A204.1 (cell line): ENCODE measurements at regions not wholly inside any gene's neighbourhood (a gene's known extent, or its start where the extent isn't known, plus 50 kb on each side); places are given as distances from the start of the nearest gene placed in this dataset.

Source experiments
- FAIRE-seq: peaks from 2 replicates; lab custom pipeline; 2012; peaks lifted over from hg19 to GRCh38; lab: Jason Lieb, UNC

DNA sequence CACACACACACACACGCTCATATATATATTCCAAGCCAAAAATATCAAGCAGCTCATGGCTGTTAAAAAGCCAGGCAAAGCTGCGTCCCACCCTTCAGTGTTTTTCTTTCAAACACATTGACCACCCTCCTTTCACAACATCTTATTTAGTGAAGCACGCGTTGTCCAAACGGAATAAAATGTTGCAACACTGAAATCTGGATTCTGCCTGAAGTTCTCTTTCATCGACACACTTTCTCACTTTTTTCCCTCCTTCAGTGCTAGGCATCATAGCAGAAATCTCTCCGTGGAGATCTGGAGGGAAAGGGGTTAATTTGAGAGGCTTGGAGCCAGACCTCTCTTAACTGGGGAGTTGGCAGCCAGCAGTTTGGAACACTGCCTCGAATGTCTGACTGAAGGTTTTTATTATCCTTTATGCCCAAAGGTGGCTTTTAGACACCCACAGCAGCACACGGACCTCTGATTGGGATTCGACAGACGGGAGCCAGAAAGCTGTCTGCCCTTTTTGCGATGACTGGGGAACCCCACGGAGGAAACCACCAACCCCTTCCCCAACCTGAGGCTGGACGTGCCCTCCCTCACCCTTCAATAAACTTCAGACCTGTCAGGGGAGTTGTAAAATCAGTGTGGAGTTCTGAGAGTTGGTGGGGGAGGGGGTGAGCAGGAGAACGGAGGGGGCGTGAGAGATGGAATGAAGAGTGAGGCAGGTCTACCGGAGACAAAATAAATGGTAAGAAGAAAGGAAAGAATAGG is 833.6 kb upstream of the SOX9 start:
- FAIRE-seq = no peak

DNA sequence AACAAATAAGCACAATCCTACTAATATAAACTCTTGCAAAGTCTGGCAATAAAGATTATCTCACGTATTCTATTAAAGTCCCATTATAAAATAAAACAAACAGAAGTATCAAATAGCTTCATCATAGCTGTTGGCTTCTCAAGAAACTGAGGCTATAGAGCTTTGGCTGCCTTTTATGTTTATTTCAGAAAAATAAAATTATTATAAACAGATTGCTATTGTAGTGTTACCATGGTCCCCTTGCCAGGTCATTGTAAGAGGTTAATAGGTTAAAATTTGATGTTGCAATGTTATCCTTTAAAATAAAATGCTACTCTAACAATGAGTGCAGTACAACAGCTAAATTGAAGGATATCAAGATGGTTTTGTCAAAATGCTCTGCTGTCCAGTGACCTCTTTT is 828.8 kb upstream of the SOX9 start:
- no peak for FAIRE-seq

DNA sequence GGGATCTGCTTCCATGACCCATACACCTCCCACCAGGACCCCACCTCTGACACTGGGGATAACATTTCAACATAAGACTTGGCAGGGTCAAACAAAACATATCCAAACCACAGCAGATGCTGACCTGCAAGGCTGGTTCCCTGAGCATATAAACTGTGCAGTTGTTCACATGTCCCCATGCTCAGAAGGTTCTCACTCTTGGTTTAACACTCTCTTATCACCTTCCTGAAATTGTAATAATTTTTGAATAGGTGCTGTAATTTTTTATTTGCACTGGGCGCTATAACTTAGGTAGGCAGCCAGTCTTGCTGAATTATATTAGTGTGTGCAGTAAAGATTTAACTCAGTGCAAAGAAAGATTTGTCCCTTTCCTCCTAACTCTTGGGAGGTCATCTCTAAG is 824.8 kb upstream of the SOX9 start:
- FAIRE-seq = no peak

DNA sequence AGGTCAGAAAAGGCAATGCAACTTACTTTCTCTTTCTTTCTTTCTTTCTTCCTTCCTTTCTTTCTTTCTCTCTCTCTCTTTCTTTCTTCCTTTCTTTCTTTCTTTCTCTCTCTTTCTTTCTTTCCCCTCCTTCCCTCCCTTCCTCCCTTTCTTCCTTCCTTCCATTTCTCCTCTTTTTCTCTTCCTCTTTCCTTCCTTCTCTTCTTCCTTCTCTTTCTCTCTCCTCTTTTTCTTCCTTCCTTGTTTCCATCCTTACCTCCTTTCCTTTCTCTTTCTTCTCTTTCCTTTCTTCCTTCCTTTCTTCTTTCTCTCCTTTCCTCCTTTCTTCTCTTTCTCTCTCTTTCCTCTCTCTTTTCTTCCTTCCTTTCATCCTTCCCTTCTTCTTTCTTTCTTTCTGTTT is 819.8 kb upstream of the SOX9 start:
- FAIRE-seq = no peak

DNA sequence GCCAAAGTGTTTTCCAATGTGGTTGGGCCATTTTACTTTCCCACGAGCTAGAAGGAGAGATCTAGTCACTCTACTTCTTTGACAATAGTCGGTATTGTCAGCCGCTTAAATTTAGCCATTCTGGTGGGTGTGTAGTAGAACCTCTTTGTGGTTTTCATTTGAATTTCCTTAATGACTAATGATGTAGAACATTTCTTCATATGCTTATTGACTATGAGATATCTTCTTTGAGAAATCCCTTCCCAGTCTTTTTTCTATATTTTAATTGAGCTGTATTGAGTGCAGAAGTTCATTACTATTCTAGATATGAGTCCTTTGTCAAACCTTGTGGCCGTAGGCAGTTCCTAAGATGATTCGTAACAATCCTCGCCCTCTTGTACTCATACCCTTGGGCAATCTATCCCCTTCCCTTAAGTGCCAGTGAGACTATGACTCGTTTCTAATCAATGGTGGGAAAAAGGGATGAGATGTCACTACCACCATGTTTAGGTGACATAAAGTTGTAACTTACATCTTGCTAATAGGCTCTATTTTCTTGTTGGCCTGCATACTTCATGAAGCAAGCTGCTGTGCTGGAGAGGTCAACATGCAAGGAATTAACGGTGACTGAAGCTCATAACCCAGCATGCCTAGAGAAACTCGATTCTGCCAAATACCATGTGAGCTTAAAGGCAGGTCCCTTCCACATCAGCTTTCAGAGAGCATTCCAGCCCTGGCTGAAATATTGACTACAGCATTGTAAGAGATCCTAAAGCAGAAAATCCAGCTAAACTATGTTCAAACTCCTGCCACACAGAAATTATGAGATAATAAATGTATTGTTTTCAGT is 817.9 kb upstream of the SOX9 start:
- no peak for FAIRE-seq

DNA sequence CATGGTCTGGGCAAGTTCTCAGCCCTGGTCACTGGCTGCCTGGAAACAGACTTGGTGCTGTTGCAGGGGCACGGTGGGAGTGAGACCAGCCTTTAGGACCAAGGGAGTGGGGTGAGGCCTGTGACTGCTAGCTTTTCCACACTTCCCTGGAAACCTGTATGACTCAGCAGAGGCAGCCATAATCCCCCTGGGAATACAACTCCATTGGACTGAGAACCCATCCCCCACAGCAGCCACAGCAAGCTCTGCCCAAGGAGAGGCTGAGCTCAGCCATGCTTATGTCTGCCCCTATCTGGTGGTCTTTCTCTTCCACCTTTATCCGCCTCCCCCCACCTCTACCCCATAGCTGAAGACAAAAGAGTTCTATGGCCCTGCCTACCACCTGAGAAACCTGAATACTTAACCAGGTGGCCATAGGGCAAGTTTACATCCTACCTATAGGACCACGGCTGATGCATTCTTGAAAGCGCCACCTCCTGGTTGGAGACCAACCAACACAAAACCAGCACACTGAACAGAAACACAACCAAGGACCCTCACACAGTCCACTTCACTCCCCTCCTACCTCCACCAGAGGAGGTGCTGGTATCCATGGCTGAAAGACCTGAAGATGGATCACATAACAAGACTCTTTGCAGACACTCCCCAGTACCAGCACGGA is 816.2 kb upstream of the SOX9 start:
- FAIRE-seq = no peak

DNA sequence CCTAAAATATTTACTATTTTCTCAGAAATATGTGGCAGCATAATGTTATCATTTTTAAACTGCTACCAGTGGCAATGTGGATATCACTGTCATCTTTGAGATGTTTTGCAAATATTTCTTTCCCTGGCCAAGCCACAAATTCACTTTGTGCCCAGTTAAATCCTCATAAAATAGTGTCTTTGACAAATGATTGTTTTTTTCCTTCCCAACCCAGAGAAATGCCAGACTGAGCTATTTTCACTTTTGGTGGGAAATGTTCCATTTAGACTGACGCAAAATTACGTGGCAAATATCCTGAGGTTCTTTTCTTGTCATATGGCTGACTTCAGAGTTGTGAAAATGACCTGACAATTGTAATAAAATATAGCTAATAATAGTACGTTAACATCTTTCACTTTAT is 807.0 kb upstream of the SOX9 start:
- no peak for FAIRE-seq

DNA sequence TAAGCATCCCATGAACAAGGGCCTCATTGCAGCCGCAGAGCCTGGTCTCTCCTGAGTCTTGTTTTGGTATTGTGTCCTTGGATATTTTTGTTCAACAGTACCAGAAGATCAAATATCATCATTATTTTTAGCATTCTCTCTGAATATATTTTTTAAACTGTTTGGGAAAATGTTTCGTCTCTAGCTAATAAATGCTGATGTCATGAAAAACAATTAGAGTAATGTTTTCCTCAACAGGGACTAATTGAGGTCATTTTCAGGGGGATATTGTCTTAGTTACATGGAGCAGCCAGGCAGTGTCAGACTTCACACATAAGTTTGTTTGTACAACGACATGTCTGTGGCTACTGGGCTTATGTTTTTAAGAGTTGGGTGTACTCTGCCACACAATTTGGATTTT is 805.3 kb upstream of the SOX9 start:
- FAIRE-seq = no peak

DNA sequence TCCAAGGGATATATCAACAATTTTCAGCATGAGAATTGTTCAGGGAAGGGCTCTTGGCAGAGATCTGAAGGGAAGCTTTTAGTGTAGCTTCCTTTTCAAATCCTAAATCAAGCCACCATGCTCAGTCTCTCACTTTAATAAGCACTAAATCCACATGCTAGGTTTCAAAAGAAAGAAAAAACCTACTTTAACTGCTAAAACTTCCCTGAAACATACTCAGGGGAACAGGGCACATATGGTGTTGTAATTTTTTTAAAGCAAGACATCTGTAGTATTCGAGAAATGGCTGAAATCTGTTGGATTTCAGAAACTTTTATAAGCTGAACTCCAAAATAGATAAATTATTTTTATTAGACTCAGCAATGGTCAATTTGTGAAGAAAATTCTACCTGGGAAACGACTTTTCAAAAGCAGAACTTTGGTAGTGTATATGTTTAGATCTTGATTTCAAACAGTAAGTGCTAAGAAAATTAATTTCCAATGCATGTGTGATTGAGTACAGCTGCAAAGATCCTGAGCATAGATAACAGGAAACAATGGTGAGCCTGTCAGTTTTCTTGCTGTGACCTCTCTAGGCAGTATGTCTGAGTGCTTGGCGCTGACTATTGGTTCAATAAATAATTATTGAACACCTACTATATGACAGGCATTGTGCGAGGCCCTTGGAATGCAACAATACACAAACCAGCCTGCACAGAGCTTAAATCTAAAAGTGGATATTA is 804.5 kb upstream of the SOX9 start:
- no peak for FAIRE-seq

DNA sequence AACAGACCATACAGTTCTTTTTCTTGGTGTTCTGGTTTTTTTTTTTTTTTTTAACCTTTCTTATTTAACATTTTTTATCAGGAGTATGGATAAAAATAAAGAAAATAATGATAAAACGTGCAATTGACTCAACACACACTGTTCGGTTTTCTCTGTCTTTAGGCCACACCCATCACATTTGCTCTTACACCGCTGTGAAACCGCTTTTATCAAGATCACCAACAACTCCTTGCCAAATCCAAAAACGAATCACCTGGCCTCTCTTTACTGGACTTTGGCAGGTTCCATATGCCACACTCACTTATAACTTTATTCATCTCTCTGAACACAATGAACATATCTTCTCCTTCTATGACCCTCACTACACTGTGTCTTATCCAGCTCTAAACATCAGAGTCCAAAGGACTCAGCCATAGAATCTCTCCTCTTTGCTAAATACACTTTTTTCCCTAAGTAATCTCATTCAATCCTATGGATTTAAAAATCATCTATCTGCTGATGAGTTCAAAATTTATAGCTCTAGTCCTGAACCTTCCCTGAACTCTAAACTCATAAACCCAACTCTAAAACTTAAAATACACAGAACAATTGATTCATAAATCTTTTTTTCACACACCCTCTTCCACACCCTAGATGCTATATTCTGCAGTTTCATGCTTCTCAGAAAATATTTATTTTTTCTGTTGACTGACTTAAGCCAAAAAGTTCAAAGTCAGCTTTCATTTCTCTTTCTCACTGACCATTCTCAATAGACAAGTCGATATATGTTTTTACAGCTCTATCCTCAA is 800.6 kb upstream of the SOX9 start:
- FAIRE-seq = no peak

DNA sequence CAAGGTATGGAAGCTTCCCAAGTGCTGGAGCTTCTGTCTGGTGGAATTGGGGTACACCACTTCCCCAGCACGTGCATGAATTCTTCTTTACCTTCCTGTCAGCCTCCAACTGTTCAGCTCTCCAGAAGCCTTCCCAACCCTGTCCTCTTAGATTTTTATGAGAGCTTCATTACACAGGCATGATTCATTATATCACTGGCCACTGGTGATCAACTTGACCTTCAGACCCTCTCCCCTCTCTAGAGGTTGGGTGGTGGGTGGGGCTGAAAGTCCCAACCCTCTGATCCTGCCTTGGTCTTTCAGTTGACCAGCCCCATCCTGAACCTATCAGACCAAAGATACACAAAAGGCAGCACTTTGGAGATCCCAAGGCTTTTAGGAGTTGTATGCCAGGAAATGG is 795.7 kb upstream of the SOX9 start:
- no peak for FAIRE-seq

DNA sequence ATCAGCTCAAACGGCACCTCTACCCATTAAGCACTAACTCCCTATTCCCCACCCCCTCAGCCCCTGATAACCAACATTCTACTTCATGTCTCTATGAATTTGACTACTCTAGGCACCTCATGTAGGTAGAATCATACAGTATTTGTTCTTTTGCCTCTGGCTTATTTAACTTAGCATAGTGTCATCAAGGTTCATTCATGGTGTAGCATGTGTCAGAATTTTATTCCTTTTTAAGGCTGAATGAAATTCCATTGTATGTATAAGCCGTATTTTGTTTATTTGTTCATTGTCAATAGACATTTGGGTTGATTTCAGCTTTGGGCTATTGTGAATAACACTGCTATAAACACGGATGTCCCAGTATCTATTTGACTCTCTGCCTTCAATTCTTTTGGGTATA is 794.9 kb upstream of the SOX9 start:
- no peak for FAIRE-seq

DNA sequence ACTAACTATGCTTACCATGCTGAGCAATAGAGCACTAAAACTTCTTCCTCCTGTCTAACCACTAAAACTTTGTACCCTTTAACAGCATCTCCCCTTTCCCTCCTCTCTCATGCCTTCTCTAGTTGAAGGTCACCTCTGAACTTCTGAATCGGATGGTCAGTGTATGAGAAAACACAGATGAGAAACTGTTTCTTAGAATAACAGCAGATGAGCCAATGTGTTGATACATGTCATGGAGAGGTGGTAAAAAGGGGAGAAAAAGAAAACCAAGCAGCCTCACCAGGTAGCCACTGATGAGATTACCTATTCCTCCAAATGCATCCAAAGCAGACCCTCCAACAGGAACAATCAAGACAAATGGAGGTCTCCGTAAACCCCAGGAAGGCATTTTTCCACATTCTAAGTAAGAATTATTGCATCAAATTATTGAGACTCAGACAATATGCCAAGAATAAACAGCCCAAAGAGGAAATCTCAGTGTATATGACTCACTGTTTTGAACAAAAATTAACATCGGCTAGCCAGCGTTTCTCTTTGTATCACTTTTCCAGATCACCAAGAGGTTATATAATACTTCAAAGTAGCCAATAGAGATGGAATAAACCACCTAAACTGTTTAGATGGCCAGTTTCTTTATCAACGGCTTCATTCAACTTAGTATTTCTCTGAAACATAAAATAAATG is 793.3 kb upstream of the SOX9 start:
- no peak for FAIRE-seq

DNA sequence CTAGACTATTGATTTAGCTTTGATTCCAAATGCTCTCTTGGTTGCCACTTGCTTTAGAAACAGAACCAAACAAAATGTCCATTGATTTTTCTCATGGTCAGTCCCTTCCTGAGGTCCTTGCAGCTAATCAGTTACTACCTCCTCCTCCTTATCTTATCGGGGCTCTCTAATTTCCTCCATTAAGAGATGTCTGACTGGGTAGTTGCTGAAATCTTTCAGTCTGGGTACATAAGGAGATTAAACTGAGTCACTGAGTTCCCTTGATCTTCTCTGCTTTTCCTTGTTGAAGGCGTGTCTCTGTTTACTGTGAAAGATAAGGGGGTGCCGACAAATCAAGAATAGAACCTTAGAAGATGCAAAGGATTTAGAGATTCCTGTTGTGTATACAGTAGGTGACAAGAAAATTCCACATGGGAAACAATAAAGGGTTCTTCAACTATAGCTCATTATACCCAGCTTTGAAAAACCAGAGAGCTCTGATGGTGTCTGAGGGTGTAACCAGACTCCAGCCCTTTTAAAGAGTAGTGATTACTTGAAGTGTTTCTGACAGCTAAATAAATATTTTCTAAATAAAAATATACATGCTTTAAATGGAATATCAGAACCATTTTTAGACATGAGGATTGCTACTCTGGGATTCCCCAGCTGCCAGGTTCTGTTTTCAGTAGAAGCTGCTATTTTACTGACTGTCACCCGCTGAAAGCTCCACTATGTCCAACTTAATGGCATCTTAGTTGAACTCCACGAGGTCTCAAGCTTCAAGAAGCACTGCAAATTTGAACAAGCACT is 791.3 kb upstream of the SOX9 start:
- FAIRE-seq = no peak

DNA sequence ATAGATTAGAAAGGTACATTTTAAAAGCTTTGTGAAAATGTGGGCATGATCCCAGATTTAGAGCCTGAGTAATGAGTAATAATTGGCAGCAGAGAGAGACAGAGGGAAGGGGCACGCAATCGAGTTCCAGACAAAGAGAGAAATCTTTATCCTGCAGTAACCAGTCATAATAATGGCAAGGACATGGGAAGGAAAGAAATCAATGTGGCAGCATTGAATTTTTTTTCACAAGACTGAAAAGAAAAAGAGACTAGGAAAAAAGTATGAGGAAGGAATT is 790.8 kb upstream of the SOX9 start:
- FAIRE-seq = no peak

DNA sequence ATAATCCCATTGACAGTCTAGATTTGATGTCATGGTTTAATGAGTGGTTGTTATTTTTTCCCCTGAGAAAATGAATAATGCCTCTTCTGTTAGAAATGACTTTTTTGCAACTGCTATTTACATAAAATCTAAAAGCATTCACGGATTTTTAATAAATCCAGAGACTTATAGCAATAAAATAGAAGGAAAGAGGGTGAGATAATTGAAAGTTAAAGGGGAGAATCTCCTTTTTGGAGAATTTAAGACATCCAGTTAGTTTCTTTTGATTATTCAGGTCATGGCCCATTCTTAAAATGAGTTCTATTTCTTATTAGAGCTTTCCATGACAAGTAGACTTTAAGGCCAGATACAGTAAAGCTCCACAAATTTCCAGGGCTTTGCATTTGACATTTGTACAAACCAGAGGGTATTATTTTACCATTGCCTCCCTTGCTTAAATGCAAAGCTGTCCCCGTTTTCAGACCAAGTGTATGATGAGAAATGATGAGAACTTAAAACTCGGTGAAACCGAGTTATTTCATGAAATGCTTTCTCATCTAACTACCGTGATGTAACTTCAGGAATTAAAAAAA is 789.0 kb upstream of the SOX9 start:
- FAIRE-seq = no peak

DNA sequence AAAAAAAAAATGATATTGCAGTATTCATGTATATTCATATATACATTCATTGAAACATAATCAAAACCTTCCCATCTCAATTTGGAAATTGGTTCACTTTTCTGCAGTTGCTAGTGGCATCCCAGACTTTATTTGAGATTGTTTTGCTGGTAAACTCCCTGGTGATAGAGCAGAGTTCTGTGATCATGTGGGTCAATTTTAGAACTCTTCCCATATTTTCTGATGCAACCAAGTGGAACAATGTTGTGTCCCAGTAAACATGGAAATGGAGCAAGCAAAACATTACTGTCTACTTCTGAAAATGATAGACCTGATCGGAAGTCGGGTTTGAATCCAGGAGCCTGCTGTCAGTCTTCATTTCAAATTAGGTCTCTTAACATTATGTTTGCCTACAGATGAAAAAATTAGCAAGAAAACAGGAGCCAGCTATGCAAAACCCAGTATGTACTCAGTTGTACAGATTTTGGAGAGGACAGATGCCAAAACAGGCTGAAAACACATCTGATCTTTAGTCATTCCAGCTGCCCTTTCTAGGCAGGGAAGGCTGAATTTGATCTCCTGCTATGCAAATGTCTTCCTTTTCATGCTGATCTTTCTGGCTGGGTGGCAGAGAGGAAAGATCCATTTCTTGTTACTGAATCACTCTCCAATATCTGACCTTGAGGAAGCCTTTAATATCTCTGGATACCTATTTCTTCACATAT is 786.6 kb upstream of the SOX9 start:
- no peak for FAIRE-seq

DNA sequence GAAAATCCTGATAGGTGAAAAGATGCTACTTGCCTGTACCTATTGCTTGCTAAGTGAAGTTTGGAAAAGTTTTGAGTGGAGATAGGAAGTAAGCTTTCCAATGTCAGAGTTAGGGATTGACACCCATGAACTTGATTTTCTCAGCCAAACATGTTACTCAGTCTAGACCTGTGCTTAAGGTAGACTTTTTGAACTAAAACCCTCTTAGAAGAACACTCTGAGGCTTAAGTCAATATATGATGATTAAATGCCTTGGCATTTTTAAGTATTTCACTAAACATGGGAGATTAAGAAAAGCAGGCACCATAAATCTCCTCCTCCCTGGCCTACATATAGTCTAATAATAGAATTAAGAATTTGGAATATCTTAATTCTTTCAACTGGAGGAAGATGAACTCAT is 785.6 kb upstream of the SOX9 start:
- FAIRE-seq = no peak

DNA sequence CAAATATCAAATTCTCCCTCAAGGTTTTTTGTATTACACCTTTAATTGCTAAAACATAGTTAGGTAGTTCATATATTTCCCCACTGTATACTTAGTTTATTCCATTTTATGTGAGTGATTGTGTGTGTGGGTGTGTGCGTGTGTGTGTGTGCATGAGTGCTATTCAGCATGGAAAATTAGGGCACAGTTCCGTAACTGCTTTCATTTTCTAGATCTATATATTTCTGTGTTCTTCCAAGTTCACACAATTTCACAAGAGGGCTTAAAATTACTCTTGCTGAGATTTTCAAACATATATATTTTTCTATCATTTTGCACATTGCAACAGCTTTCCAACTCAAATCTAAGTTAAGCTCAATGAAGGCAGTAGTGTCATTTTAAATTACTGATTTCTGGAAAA is 782.9 kb upstream of the SOX9 start:
- FAIRE-seq = no peak

DNA sequence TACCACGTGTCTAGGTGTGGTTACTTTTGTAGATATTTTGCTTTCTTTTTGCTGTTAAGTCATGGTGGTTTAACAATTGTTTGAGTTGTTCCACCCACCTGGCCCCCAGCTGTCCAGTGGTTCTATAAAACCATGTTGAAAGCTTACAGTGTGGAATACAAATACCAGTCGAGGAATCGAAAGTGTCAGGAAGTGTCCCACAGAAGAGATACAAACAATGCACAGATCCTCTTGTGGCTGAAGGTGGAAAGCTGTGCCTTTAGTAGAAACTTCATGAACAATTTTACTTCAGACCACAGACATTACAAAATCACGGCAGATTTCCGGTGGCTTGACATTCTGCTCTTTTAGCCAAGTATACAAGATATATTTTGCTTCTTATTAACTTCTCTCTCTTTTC is 782.4 kb upstream of the SOX9 start:
- FAIRE-seq = no peak
